UCSD-AML1 (cell line): ENCODE measurements at regions not wholly inside any gene's neighbourhood (a gene's known extent, or its start where the extent isn't known, plus 50 kb on each side); places are given as distances from the start of the nearest gene placed in this dataset.

Experiments used
- DNase-seq: peaks from one replicate; lab custom pipeline; 2025; ENCODE audit not compliant: unreplicated experiment; lab: John Stamatoyannopoulos, UW

GRCh38 chr11:115007851-115008250 is 329.5 kb downstream of the NXPE2 start:
- no peak for DNase-seq

GRCh38 chr11:115008799-115009198 is 330.5 kb downstream of the NXPE2 start:
- no peak for DNase-seq

- no peak for DNase-seq
Measured at GRCh38 chr11:115017529-115017928, 339.2 kb downstream of the NXPE2 start.

GRCh38 chr11:115030166-115030565 is 351.8 kb downstream of the NXPE2 start:
- no peak for DNase-seq

- DNase-seq = no peak
Measured at GRCh38 chr11:115036406-115037180, 358.3 kb downstream of the NXPE2 start.

GRCh38 chr11:115042002-115042401 is 363.7 kb downstream of the NXPE2 start:
- no peak for DNase-seq

GRCh38 chr11:115047631-115048030 is 369.3 kb downstream of the NXPE2 start:
- no peak for DNase-seq

- DNase-seq = no peak
Measured at GRCh38 chr11:115049796-115050195, 371.5 kb downstream of the NXPE2 start.

- no peak for DNase-seq
Measured at GRCh38 chr11:115050756-115051155, 372.4 kb downstream of the NXPE2 start.

GRCh38 chr11:115051938-115052590 is 373.7 kb downstream of the NXPE2 start:
- no peak for DNase-seq

- no peak for DNase-seq
Measured at GRCh38 chr11:115052601-115053000, 374.3 kb downstream of the NXPE2 start.

GRCh38 chr11:115054570-115055538 is 376.5 kb downstream of the NXPE2 start:
- no peak for DNase-seq

GRCh38 chr11:115056514-115056913 is 378.2 kb downstream of the NXPE2 start:
- no peak for DNase-seq

GRCh38 chr11:115060840-115061239 is 382.5 kb downstream of the NXPE2 start:
- no peak for DNase-seq

GRCh38 chr11:115065314-115065713 is 387.0 kb downstream of the NXPE2 start:
- DNase-seq = no peak

GRCh38 chr11:115065830-115066664 is 387.7 kb downstream of the NXPE2 start:
- DNase-seq = no peak

GRCh38 chr11:115067471-115067870 is 389.1 kb downstream of the NXPE2 start:
- no peak for DNase-seq

GRCh38 chr11:115067900-115068530 is 389.7 kb downstream of the NXPE2 start:
- DNase-seq = no peak

GRCh38 chr11:115069599-115069998 is 391.3 kb downstream of the NXPE2 start:
- no peak for DNase-seq

GRCh38 chr11:115075356-115075755 is 397.0 kb downstream of the NXPE2 start:
- no peak for DNase-seq
